ENCODE measurements at regions not wholly inside any gene's neighbourhood (a gene's known extent, or its start where the extent isn't known, plus 50 kb on each side); places are given as distances from the start of the nearest gene placed in this dataset.
A peak's percentile ranks its signal among the peaks of the same experiment; 100 is the strongest.
"Not testable (repeated sequence)": the region's sequence is repeated elsewhere in the genome, so short reads cannot be mapped to it uniquely, and the experiment has no call there.

- no peak for TF ChIP-seq CTCF (IDR thresholded peaks at IDR 0.05; ENCODE audit: control insufficient read depth, extremely low read depth, insufficient read depth)
- H3K4me3 ChIP-seq (ENCODE audit: low read depth, low read length), result no peak overlapping the region
Measured at GRCh38 chr5:52139888-52140615, 647.7 kb upstream of the ITGA1 start.

GRCh38 chr5:52148679-52149078 is 639.0 kb upstream of the ITGA1 start:
- no peak for DNase-seq (ENCODE audit: low read depth)
- no peak for TF ChIP-seq CTCF (IDR thresholded peaks at IDR 0.05; ENCODE audit: control insufficient read depth, extremely low read depth, insufficient read depth)
- no peak overlapping the region for H3K4me3 ChIP-seq (ENCODE audit: low read depth, low read length)

More at GRCh38 chr5:52139888-52140615, 647.7 kb upstream of the ITGA1 start:
- no peak for DNase-seq (ENCODE audit: low read depth)

- TF ChIP-seq CTCF (IDR thresholded peaks at IDR 0.05; ENCODE audit: control insufficient read depth, extremely low read depth, insufficient read depth), result no peak
- no peak overlapping the region for H3K4me3 ChIP-seq (ENCODE audit: low read depth, low read length)
- DNase-seq (ENCODE audit: low read depth), result no peak
Measured at GRCh38 chr5:52150501-52150900, 637.2 kb upstream of the ITGA1 start.

GRCh38 chr5:52156809-52157208 is 630.9 kb upstream of the ITGA1 start:
- not testable (repeated sequence) for DNase-seq (ENCODE audit: low read depth); H3K4me3 ChIP-seq (ENCODE audit: low read depth, low read length)

GRCh38 chr5:52165806-52166205 is 621.9 kb upstream of the ITGA1 start:
- not testable (repeated sequence) for DNase-seq (ENCODE audit: low read depth); H3K4me3 ChIP-seq (ENCODE audit: low read depth, low read length)

- no peak overlapping the region for H3K4me3 ChIP-seq (ENCODE audit: low read depth, low read length)
- no peak for DNase-seq (ENCODE audit: low read depth)
- TF ChIP-seq CTCF (IDR thresholded peaks at IDR 0.05; ENCODE audit: control insufficient read depth, extremely low read depth, insufficient read depth), result no peak
Measured at GRCh38 chr5:52173133-52173532, 614.6 kb upstream of the ITGA1 start.

GRCh38 chr5:52177193-52177592 is 610.5 kb upstream of the ITGA1 start:
- no peak for TF ChIP-seq CTCF (IDR thresholded peaks at IDR 0.05; ENCODE audit: control insufficient read depth, extremely low read depth, insufficient read depth)
- peak; percentile 1 for DNase-seq (ENCODE audit: low read depth)
- H3K4me3 ChIP-seq (ENCODE audit: low read depth, low read length), result no peak overlapping the region

GRCh38 chr5:52181403-52181802 is 606.3 kb upstream of the ITGA1 start:
- no peak for TF ChIP-seq CTCF (IDR thresholded peaks at IDR 0.05; ENCODE audit: control insufficient read depth, extremely low read depth, insufficient read depth)
- DNase-seq (ENCODE audit: low read depth), result no peak
- H3K4me3 ChIP-seq (ENCODE audit: low read depth, low read length), result no peak overlapping the region

Measured in LNCaP clone FGC (cell line).